ENCODE measurements at regions not wholly inside any gene's neighbourhood (a gene's known extent, or its start where the extent isn't known, plus 50 kb on each side); places are given as distances from the start of the nearest gene placed in this dataset.

GRCh38 chr9:129383561-129384490 lies 205.8 kb upstream of the IER5L start:
- TF ChIP-seq, protein P1, sequence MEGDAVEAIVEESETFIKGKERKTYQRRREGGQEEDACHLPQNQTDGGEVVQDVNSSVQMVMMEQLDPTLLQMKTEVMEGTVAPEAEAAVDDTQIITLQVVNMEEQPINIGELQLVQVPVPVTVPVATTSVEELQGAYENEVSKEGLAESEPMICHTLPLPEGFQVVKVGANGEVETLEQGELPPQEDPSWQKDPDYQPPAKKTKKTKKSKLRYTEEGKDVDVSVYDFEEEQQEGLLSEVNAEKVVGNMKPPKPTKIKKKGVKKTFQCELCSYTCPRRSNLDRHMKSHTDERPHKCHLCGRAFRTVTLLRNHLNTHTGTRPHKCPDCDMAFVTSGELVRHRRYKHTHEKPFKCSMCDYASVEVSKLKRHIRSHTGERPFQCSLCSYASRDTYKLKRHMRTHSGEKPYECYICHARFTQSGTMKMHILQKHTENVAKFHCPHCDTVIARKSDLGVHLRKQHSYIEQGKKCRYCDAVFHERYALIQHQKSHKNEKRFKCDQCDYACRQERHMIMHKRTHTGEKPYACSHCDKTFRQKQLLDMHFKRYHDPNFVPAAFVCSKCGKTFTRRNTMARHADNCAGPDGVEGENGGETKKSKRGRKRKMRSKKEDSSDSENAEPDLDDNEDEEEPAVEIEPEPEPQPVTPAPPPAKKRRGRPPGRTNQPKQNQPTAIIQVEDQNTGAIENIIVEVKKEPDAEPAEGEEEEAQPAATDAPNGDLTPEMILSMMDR (IDR thresholded peaks at IDR 0.05; ENCODE audit: extremely low read depth in 1 of 2, insufficient read depth in 1 of 2, low read depth in 1 of 2, low read length in 2 of 2) = no peak
- TF ChIP-seq POLR2AphosphoS5 (IDR thresholded peaks at IDR 0.05; ENCODE audit: insufficient read depth, low read depth, low read length) (no peak), GATA2 (IDR thresholded peaks at IDR 0.05; ENCODE audit: insufficient read depth, insufficient read length, low read depth, low read length) (no peak), EZH2 (IDR thresholded peaks at IDR 0.05; ENCODE audit: borderline replicate concordance, low read depth, low read length, severe bottlenecking) (no peak), POLR2A (IDR thresholded peaks at IDR 0.05; ENCODE audit: low read depth, low read length) (peak; percentile 29), MYC (IDR thresholded peaks at IDR 0.05; ENCODE audit: low read depth, low read length) (no peak)
- TF ChIP-seq, protein P2, sequence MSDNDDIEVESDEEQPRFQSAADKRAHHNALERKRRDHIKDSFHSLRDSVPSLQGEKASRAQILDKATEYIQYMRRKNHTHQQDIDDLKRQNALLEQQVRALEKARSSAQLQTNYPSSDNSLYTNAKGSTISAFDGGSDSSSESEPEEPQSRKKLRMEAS (IDR thresholded peaks at IDR 0.05; ENCODE audit: insufficient read depth, insufficient read length) = no peak

Measured in endothelial cell of umbilical vein (primary cell).